GM10266 (cell line): ENCODE measurements at regions not wholly inside any gene's neighbourhood (a gene's known extent, or its start where the extent isn't known, plus 50 kb on each side); places are given as distances from the start of the nearest gene placed in this dataset.
"Not testable (repeated sequence)": the region's sequence is repeated elsewhere in the genome, so short reads cannot be mapped to it uniquely, and the experiment has no call there.

Experiments
- DNase-seq: peaks from one replicate; pipeline ENCODE4 v3.0.0; 2012; ENCODE audit errors: extremely low spot score
- CTCF ChIP-seq: IDR thresholded peaks from 2 replicates; pipeline ENCODE4 v1.5.1; 2012; ENCODE audit warnings: mild to moderate bottlenecking, low read depth; ENCODE audit not compliant: control insufficient read depth, insufficient read depth; ENCODE audit errors: missing control alignments

GRCh38 chr4:134700251-134700650 is 498.7 kb upstream of the PABPC4L start:
- no peak for TF ChIP-seq CTCF
- DNase-seq = no peak

GRCh38 chr4:134698831-134699230 is 497.2 kb upstream of the PABPC4L start:
- not testable (repeated sequence) for DNase-seq

DNA sequence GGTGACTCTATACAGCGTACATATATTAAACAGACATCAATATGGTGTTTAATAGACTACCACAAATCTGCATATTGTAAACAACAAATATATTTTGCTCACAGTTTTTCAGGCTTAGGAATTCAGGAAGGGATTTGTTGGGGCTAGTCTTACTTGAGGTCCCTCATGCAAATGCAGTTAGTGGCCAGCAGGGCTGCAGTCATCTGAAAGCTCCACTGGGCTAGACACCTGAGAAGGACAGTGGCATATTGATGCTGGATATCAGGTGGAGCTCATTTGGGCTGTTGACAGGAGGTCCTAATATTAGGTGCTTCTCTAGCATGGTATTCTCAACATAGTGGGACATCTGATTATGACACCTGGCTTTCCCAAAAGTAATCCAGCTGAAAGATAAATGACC is 493.8 kb upstream of the PABPC4L start:
- no peak for TF ChIP-seq CTCF
- no peak for DNase-seq

GRCh38 chr4:134691915-134692314 is 490.3 kb upstream of the PABPC4L start:
- DNase-seq = no peak
- TF ChIP-seq CTCF = no peak

DNA sequence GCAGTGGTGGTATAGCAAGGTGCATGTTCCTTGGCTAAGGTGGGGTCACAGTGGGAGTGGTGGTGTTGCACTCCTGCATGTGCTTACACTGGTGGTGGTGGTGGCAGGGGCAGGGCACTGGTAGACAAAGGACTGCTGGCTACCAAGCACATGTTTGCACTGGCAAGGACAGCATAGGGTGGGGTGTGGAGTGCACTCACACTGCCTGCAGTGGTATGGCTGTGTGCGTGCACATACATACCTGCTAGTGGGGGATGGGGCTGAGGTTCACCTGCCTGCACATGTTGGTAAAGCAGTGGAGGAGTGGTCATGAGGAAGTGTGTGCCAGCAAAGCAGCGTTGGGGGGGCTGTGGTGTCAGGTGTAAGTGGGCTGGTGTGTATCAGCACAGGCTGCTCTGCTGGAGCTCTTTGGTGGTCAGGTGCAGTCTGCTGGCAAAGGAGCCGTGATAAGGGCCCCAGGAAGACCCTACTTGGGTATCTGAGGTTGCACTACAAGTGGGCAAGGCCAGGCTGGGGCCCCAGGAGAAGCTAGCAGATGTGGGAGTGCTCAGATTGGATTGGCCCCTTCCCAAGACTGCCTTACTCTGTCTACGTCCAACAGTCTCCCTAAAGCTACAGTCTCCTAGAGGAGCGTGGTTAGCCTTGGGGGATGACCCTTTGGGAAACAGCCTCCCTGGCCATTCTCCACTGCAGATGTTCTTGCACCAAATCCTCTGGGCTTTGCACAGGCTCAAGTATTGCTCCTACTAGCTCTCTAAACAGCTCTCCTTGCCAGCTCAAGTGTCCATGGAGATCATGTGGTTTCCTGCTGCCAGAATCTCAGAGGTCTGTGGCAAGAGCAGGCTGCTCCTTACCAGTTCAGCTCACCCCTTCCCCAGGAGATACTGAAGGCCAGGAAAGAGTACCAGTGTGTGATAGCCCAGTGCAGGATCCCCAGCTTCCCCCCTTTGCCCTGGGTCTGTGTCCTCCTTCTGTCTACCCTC is 486.3 kb upstream of the PABPC4L start:
- no peak for TF ChIP-seq CTCF

DNA sequence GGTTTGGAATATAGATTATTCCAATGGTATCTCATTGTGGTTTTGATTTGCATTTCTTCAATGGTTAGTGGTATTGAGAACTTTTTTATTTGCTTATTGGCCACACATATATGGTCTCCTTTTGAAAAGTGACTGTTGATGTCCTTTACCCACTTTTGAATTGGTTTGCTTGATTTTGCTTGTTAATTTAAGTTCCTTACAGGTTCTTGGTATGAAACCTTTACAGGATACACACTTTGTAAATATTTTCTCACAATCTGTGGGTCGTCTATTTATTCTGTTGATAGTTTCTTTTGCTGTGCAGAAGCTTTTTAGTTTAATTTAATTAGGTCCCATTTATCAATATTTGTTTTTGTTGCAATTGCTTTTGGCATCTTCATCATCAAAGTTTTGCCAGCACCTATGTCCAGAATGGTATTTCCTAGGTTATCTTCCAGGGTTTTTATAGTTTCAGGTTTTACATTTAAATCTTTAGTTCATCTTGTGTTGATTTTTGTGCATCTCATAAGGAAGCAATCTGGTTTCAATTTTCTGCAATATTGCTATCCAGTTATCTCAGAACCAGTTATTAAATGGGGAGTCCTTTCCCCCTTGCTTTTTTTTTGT is 475.7 kb upstream of the PABPC4L start:
- no peak for DNase-seq

More for the DNA sequence above, 486.3 kb upstream of the PABPC4L start:
- no peak for DNase-seq

GRCh38 chr4:134668237-134668636 is 466.6 kb upstream of the PABPC4L start:
- no peak for TF ChIP-seq CTCF
- DNase-seq = no peak

More for the DNA sequence above, 475.7 kb upstream of the PABPC4L start:
- TF ChIP-seq CTCF = no peak
